Suprapubic skin (tissue), 3 donors: ENCODE measurements at regions not wholly inside any gene's neighbourhood (a gene's known extent, or its start where the extent isn't known, plus 50 kb on each side); places are given as distances from the start of the nearest gene placed in this dataset.

Source experiments
- POLR2A ChIP-seq, 2 donors: fragments of 450-650 bp; IDR thresholded peaks; one replicate each; pipeline ENCODE4 v1.6.1; 2017; ENCODE audit warnings: antibody characterized with exemption in 2 of 2, mild to moderate bottlenecking in 2 of 2, moderate library complexity in 2 of 2
- TF ChIP-seq, protein P1 (sequence below), 2 donors: fragments of 200-600 bp in 1 of 2; fragments of 450-650 bp in 1 of 2; sonication (generic) in 1 of 2; IDR thresholded peaks; one replicate each; pipeline ENCODE4 v1.5.1; 2016 to 2019; ENCODE audit warnings: antibody characterized with exemption in 2 of 2, mild to moderate bottlenecking in 1 of 2, moderate library complexity in 1 of 2

- TF ChIP-seq, protein P1, sequence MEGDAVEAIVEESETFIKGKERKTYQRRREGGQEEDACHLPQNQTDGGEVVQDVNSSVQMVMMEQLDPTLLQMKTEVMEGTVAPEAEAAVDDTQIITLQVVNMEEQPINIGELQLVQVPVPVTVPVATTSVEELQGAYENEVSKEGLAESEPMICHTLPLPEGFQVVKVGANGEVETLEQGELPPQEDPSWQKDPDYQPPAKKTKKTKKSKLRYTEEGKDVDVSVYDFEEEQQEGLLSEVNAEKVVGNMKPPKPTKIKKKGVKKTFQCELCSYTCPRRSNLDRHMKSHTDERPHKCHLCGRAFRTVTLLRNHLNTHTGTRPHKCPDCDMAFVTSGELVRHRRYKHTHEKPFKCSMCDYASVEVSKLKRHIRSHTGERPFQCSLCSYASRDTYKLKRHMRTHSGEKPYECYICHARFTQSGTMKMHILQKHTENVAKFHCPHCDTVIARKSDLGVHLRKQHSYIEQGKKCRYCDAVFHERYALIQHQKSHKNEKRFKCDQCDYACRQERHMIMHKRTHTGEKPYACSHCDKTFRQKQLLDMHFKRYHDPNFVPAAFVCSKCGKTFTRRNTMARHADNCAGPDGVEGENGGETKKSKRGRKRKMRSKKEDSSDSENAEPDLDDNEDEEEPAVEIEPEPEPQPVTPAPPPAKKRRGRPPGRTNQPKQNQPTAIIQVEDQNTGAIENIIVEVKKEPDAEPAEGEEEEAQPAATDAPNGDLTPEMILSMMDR (IDR thresholded peaks at IDR 0.05) = no peak
- TF ChIP-seq POLR2A (IDR thresholded peaks at IDR 0.05) = no peak
These were observed 1146.3 kb upstream of the MIR17HG start for GRCh38 chr13:90201202-90201601.
